SIG-M5 treated with dmso at 0.1 percent for 504 hours (cell line): ENCODE measurements at regions not wholly inside any gene's neighbourhood (a gene's known extent, or its start where the extent isn't known, plus 50 kb on each side); places are given as distances from the start of the nearest gene placed in this dataset.

Experiments
- DNase-seq: peaks from one replicate; lab custom pipeline; 2025; ENCODE audit not compliant: unreplicated experiment; lab: John Stamatoyannopoulos, UW

- no peak for DNase-seq
Observed at GRCh38 chr4:14023896-14024295, 396.4 kb upstream of the BOD1L1 start.

- no peak for DNase-seq
Observed at GRCh38 chr4:14025111-14025510, 397.6 kb upstream of the BOD1L1 start.

GRCh38 chr4:14025891-14026290, 398.4 kb upstream of the BOD1L1 start:
- no peak for DNase-seq

- DNase-seq, result no peak
Observed at GRCh38 chr4:14028862-14029261, 401.3 kb upstream of the BOD1L1 start.

GRCh38 chr4:14035076-14035475, 407.6 kb upstream of the BOD1L1 start:
- no peak for DNase-seq

- DNase-seq, result no peak
Observed at GRCh38 chr4:14043203-14043602, 415.7 kb upstream of the BOD1L1 start.

- DNase-seq, result no peak
Observed at GRCh38 chr4:14046642-14047041, 419.1 kb upstream of the BOD1L1 start.

GRCh38 chr4:14047840-14048239, 420.3 kb upstream of the BOD1L1 start:
- no peak for DNase-seq

- no peak for DNase-seq
Observed at GRCh38 chr4:14049946-14050345, 422.4 kb upstream of the BOD1L1 start.

- no peak for DNase-seq
Observed at GRCh38 chr4:14053291-14053690, 425.8 kb upstream of the BOD1L1 start.

GRCh38 chr4:14054391-14054790, 426.9 kb upstream of the BOD1L1 start:
- DNase-seq, result no peak

- no peak for DNase-seq
Observed at GRCh38 chr4:14059006-14059405, 431.5 kb upstream of the BOD1L1 start.

GRCh38 chr4:14064984-14065383, 437.5 kb upstream of the BOD1L1 start:
- no peak for DNase-seq

GRCh38 chr4:14065406-14065805, 437.9 kb upstream of the BOD1L1 start:
- no peak for DNase-seq

GRCh38 chr4:14066979-14067378, 439.5 kb upstream of the BOD1L1 start:
- no peak for DNase-seq

- DNase-seq, result no peak
Observed at GRCh38 chr4:14069886-14070285, 442.4 kb upstream of the BOD1L1 start.

- no peak for DNase-seq
Observed at GRCh38 chr4:14070289-14070880, 442.9 kb upstream of the BOD1L1 start.

- DNase-seq, result no peak
Observed at GRCh38 chr4:14072506-14072905, 445.0 kb upstream of the BOD1L1 start.

GRCh38 chr4:14076776-14077175, 449.3 kb upstream of the BOD1L1 start:
- no peak for DNase-seq

- DNase-seq, result no peak
Observed at GRCh38 chr4:14078326-14078725, 450.8 kb upstream of the BOD1L1 start.

GRCh38 chr4:14079601-14080000, 452.1 kb upstream of the BOD1L1 start:
- no peak for DNase-seq

GRCh38 chr4:14083150-14083549, 455.6 kb upstream of the BOD1L1 start:
- DNase-seq, result no peak

- no peak for DNase-seq
Observed at GRCh38 chr4:14084598-14084997, 457.1 kb upstream of the BOD1L1 start.

GRCh38 chr4:14087459-14087858, 459.9 kb upstream of the BOD1L1 start:
- no peak for DNase-seq
